Spinal cord (tissue), 9 donors: ENCODE measurements at regions not wholly inside any gene's neighbourhood (a gene's known extent, or its start where the extent isn't known, plus 50 kb on each side); places are given as distances from the start of the nearest gene placed in this dataset.
A peak's percentile ranks its signal among the peaks of the same experiment; 100 is the strongest.

Experiments
- DNase-seq, 6 donors: peaks; one replicate each; pipeline versions ENCODE4 v3.0.0 to v3.0.0-alpha.2; 2013 to 2015; ENCODE audit warnings: low spot score in 6 of 6, low read depth in 4 of 6
- H3K27ac ChIP-seq: one replicate; pipeline ENCODE4 v1.5.1; 2013; ENCODE audit warnings: low read depth, low read length, control low read depth
- H3K27me3 ChIP-seq: one replicate; pipeline ENCODE4 v1.6.1; 2013; ENCODE audit warnings: low read length; ENCODE audit not compliant: control insufficient read depth, insufficient read depth
- H3K36me3 ChIP-seq: one replicate; pipeline ENCODE4 v1.6.1; 2013; ENCODE audit warnings: low read length; ENCODE audit not compliant: control insufficient read depth, insufficient read depth
- H3K4me1 ChIP-seq: one replicate; pipeline ENCODE4 v1.6.1; 2013; ENCODE audit warnings: low read length; ENCODE audit not compliant: control insufficient read depth, insufficient read depth
- H3K4me3 ChIP-seq: one replicate; pipeline ENCODE4 v1.5.1; 2013; ENCODE audit warnings: low read depth, low read length, control low read depth
- H3K9me3 ChIP-seq: one replicate; pipeline ENCODE4 v1.6.1; 2013; ENCODE audit warnings: low read length; ENCODE audit not compliant: control insufficient read depth, insufficient read depth
- WGBS: methylation state at CpG from one replicate; pipeline ENCODE4 v1.1.5; 2013; ENCODE audit warnings: missing lambda C conversion rate; ENCODE audit not compliant: insufficient coverage; 5-methylcytosine and 5-hydroxymethylcytosine counted together
- donor health status: healthy.

- H3K27me3 ChIP-seq, result no peaks in the 10 kb centered on the region
- H3K4me1 ChIP-seq, result no peaks in the 10 kb centered on the region
- no peak overlapping the region for H3K4me3 ChIP-seq
- H3K9me3 ChIP-seq, result no peaks in the 10 kb centered on the region
- no peak overlapping the region for H3K27ac ChIP-seq
- no peaks in the 10 kb centered on the region for H3K36me3 ChIP-seq
- no CpG with 5 or more reads among the region's 1 CpG for WGBS
- no peak for DNase-seq
Measured at GRCh38 chr12:63042646-63043045, 107.7 kb upstream of the PPM1H start.

- no peaks in the 10 kb centered on the region for H3K4me1 ChIP-seq
- H3K4me3 ChIP-seq, result no peak overlapping the region
- WGBS, result no CpG with 5 or more reads among the region's 1 CpG
Measured at GRCh38 chr12:63041601-63042000, 106.7 kb upstream of the PPM1H start.

GRCh38 chr12:63040526-63041220 lies 105.7 kb upstream of the PPM1H start:
- H3K9me3 ChIP-seq, result no peaks in the 10 kb centered on the region
- WGBS, result no CpG with 5 or more reads among the region's 5 CpGs

More at GRCh38 chr12:63041601-63042000, 106.7 kb upstream of the PPM1H start:
- Histone ChIP-seq H3K36me3 (no peaks in the 10 kb centered on the region), H3K9me3 (no peaks in the 10 kb centered on the region), H3K27ac (no peak overlapping the region), H3K27me3 (no peaks in the 10 kb centered on the region)
- no peak for DNase-seq

GRCh38 chr12:63038713-63039100 lies 103.8 kb upstream of the PPM1H start:
- Histone ChIP-seq H3K36me3 (no peaks in the 10 kb centered on the region), H3K27me3 (no peaks in the 10 kb centered on the region), H3K9me3 (no peaks in the 10 kb centered on the region), H3K27ac (no peak overlapping the region), H3K4me1 (no peaks in the 10 kb centered on the region), H3K4me3 (no peak overlapping the region)
- no peak for DNase-seq
- 100% methylated on average over 1 of the region's 3 CpGs for WGBS

More at GRCh38 chr12:63040526-63041220, 105.7 kb upstream of the PPM1H start:
- no peaks in the 10 kb centered on the region for H3K27me3 ChIP-seq
- H3K4me3 ChIP-seq, result no peak overlapping the region
- DNase-seq, result no peak
- H3K4me1 ChIP-seq, result no peaks in the 10 kb centered on the region
- no peak overlapping the region for H3K27ac ChIP-seq
- H3K36me3 ChIP-seq, result no peaks in the 10 kb centered on the region

GRCh38 chr12:63037746-63038712 lies 103.1 kb upstream of the PPM1H start:
- Histone ChIP-seq H3K27me3 (no peaks in the 10 kb centered on the region), H3K36me3 (no peaks in the 10 kb centered on the region), H3K27ac (no peak overlapping the region), H3K4me3 (no peak overlapping the region), H3K9me3 (no peaks in the 10 kb centered on the region), H3K4me1 (no peaks in the 10 kb centered on the region)
- 100% methylated on average over 1 of the region's 12 CpGs for WGBS
- peak in 1 of 6 donors; percentile 74 for DNase-seq

- Histone ChIP-seq H3K27ac (no peak overlapping the region), H3K27me3 (no peaks in the 10 kb centered on the region), H3K4me3 (no peak overlapping the region), H3K9me3 (no peaks in the 10 kb centered on the region), H3K4me1 (no peaks in the 10 kb centered on the region), H3K36me3 (no peaks in the 10 kb centered on the region)
- no peak for DNase-seq
- WGBS, result 80% methylated on average over 1 of the region's 1 CpG
Measured at GRCh38 chr12:63036974-63037335, 102.0 kb upstream of the PPM1H start.

GRCh38 chr12:63036216-63036973 lies 101.4 kb upstream of the PPM1H start:
- Histone ChIP-seq H3K27ac (no peak overlapping the region), H3K9me3 (no peaks in the 10 kb centered on the region), H3K4me3 (no peak overlapping the region), H3K4me1 (no peaks in the 10 kb centered on the region), H3K36me3 (no peaks in the 10 kb centered on the region), H3K27me3 (no peaks in the 10 kb centered on the region)
- peak in 1 of 6 donors; percentile 25 for DNase-seq
- WGBS, result no CpG with 5 or more reads among the region's 1 CpG

- no peaks in the 10 kb centered on the region for H3K27me3 ChIP-seq
- H3K9me3 ChIP-seq, result no peaks in the 10 kb centered on the region
- H3K4me1 ChIP-seq, result no peaks in the 10 kb centered on the region
- no peaks in the 10 kb centered on the region for H3K36me3 ChIP-seq
- H3K4me3 ChIP-seq, result no peak overlapping the region
- no peak for DNase-seq
- H3K27ac ChIP-seq, result no peak overlapping the region
- 100% methylated on average over 1 of the region's 5 CpGs for WGBS
Measured at GRCh38 chr12:63034601-63035000, 99.7 kb upstream of the PPM1H start.

- Histone ChIP-seq H3K27me3 (no peaks in the 10 kb centered on the region), H3K36me3 (no peaks in the 10 kb centered on the region), H3K4me1 (no peaks in the 10 kb centered on the region), H3K27ac (no peak overlapping the region), H3K9me3 (no peaks in the 10 kb centered on the region), H3K4me3 (no peak overlapping the region)
- no peak for DNase-seq
- 100% methylated on average over 1 of the region's 2 CpGs for WGBS
Measured at GRCh38 chr12:63029676-63030075, 94.7 kb upstream of the PPM1H start.
